ENCODE measurements at regions not wholly inside any gene's neighbourhood (a gene's known extent, or its start where the extent isn't known, plus 50 kb on each side); places are given as distances from the start of the nearest gene placed in this dataset.
"Not testable (repeated sequence)": the region's sequence is repeated elsewhere in the genome, so short reads cannot be mapped to it uniquely, and the experiment has no call there.

- intact Hi-C loops (cut with DNase I), result no loop called here
- ATAC-seq (peak; percentile 46 to 78 (median 66)), DNase-seq (peak in 1 of 3 donors; percentile 42)
- Histone ChIP-seq H3K4me1 (peaks cover 0 to 15% (median 2%) of the 10 kb centered on the region in 4 donors), H3K27me3 (no peaks in the 10 kb centered on the region), H3K36me3 (no peaks in the 10 kb centered on the region), H3K27ac (peak overlapping the region in 2 of 3 donors; percentile 24 to 62), H3K4me3 (no peak overlapping the region), H3K9me3 (no peaks in the 10 kb centered on the region)
- WGBS (ENCODE audit: insufficient coverage, low coverage, low lambda C conversion rate, missing lambda C conversion rate), result 92% methylated on average over 2 of the region's 9 CpGs
- TF ChIP-seq CTCF (IDR thresholded peaks at IDR 0.05), result no peak
- no peak for TF ChIP-seq POLR2A (IDR thresholded peaks at IDR 0.05)
Observed at GRCh38 chr3:125683067-125683829, 88.0 kb upstream of the OSBPL11 start.

- H3K4me1 ChIP-seq, result peaks cover 0 to 15% (median 2%) of the 10 kb centered on the region in 4 donors
- no peaks in the 10 kb centered on the region for H3K36me3 ChIP-seq
- no peak overlapping the region for H3K27ac ChIP-seq
- ATAC-seq (no peak), DNase-seq (no peak)
- intact Hi-C loops (cut with DNase I), result no loop called here
- no peaks in the 10 kb centered on the region for H3K9me3 ChIP-seq
- TF ChIP-seq POLR2A (IDR thresholded peaks at IDR 0.05), result no peak
- TF ChIP-seq CTCF (IDR thresholded peaks at IDR 0.05), result peak in 3 of 4 donors; percentile 9 to 32 (median 9)
- WGBS (ENCODE audit: insufficient coverage, low coverage, low lambda C conversion rate, missing lambda C conversion rate), result 37% methylated on average over 8 of the region's 11 CpGs
- no peaks in the 10 kb centered on the region for H3K27me3 ChIP-seq
- no peak overlapping the region for H3K4me3 ChIP-seq
Observed at GRCh38 chr3:125684199-125684598, 88.9 kb upstream of the OSBPL11 start.

- DNase-seq, result not testable (repeated sequence)
- 50% methylated on average over 2 of the region's 2 CpGs for WGBS (ENCODE audit: insufficient coverage, low coverage, low lambda C conversion rate, missing lambda C conversion rate)
Observed at GRCh38 chr3:125685741-125686140, 90.4 kb upstream of the OSBPL11 start.

GRCh38 chr3:125692361-125692760 is 97.1 kb upstream of the OSBPL11 start:
- Histone ChIP-seq H3K9me3 (no peaks in the 10 kb centered on the region), H3K4me1 (no peaks in the 10 kb centered on the region), H3K27ac (no peak overlapping the region), H3K27me3 (no peaks in the 10 kb centered on the region), H3K36me3 (no peaks in the 10 kb centered on the region), H3K4me3 (no peak overlapping the region)
- no peak for DNase-seq
- WGBS (ENCODE audit: insufficient coverage, low coverage, low lambda C conversion rate, missing lambda C conversion rate), result 92% methylated on average over 10 of the region's 13 CpGs
- TF ChIP-seq POLR2A (IDR thresholded peaks at IDR 0.05) (no peak), CTCF (IDR thresholded peaks at IDR 0.05) (no peak)
- intact Hi-C loops (cut with DNase I), result no loop called here
- no peak for ATAC-seq

More at GRCh38 chr3:125685741-125686140, 90.4 kb upstream of the OSBPL11 start:
- H3K27ac ChIP-seq; intact Hi-C loops (cut with DNase I); H3K36me3 ChIP-seq; H3K27me3 ChIP-seq; H3K4me3 ChIP-seq; H3K9me3 ChIP-seq; ATAC-seq: not testable (repeated sequence)
- H3K4me1 ChIP-seq, result peaks cover 0 to 15% (median 2%) of the 10 kb centered on the region in 4 donors

- Histone ChIP-seq H3K36me3 (no peaks in the 10 kb centered on the region), H3K9me3 (no peaks in the 10 kb centered on the region), H3K27me3 (no peaks in the 10 kb centered on the region), H3K4me1 (no peaks in the 10 kb centered on the region), H3K4me3 (no peak overlapping the region), H3K27ac (no peak overlapping the region)
- 83% methylated on average over 10 of the region's 10 CpGs for WGBS (ENCODE audit: insufficient coverage, low coverage, low lambda C conversion rate, missing lambda C conversion rate)
- DNase-seq, result no peak
- no peak for ATAC-seq
- TF ChIP-seq CTCF (IDR thresholded peaks at IDR 0.05), result no peak
- no peak for TF ChIP-seq POLR2A (IDR thresholded peaks at IDR 0.05)
- intact Hi-C loops (cut with DNase I), result no loop called here
Observed at GRCh38 chr3:125693887-125694286, 98.6 kb upstream of the OSBPL11 start.

All from right lobe of liver (tissue), 6 donors.